ENCODE measurements at regions not wholly inside any gene's neighbourhood (a gene's known extent, or its start where the extent isn't known, plus 50 kb on each side); places are given as distances from the start of the nearest gene placed in this dataset.

DNA sequence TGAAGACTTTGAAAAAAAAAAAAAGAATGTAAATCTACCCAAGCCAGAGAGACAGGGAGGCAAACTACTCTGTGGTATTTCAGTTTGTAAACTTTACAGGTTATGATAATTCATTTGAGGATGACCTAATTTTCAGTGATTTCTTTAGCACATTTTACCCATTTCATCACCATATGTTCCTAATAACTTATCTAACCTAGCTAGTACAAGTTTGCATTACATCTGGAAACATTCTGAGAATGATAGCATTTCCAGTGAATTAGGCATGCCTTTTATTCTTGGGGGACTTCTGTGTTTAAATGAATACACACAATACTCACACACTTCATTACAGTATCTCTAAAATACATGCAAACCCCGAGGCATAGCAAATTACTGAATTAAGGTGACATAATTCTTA is 1055.5 kb downstream of the PCDH18 start:
- Histone ChIP-seq H4K5ac (ENCODE audit: low read depth, low read length) (no peak overlapping the region), H3K27me3 (ENCODE audit: control insufficient read depth, insufficient read depth, low read length) (no peaks in the 10 kb centered on the region), H3K4me1 (ENCODE audit: control insufficient read depth, insufficient read depth, low read length) (no peaks in the 10 kb centered on the region), H3K14ac (replicated peaks; ENCODE audit: low read depth, low read length) (no peak overlapping the region), H3K9me1 (ENCODE audit: insufficient read depth, low read length) (no peaks in the 10 kb centered on the region), H3K18ac (ENCODE audit: low read depth, low read length) (no peak overlapping the region), H2AK9ac (replicated peaks; ENCODE audit: low read depth, low read length, poor library complexity) (no peak overlapping the region), H2AFZ (replicated peaks; ENCODE audit: low read length, poor library complexity) (no peak overlapping the region), H2BK120ac (ENCODE audit: low read depth, low read length) (no peak overlapping the region), H3K79me1 (ENCODE audit: low read depth in 1 of 2, low read length in 2 of 2) (no peaks in the 10 kb centered on the region), H3K4me2 (ENCODE audit: low read depth, low read length) (no peak overlapping the region), H3K56ac (ENCODE audit: extremely low read depth, insufficient read depth, low read length) (no peak overlapping the region), H3K27ac (ENCODE audit: insufficient read depth, low read length) (no peak overlapping the region), H3K23ac (ENCODE audit: low read depth, low read length) (no peak overlapping the region), H2BK15ac (ENCODE audit: low read depth, low read length) (no peak overlapping the region), H2BK5ac (ENCODE audit: low read depth, low read length, poor library complexity, severe bottlenecking) (no peak overlapping the region), H4K8ac (ENCODE audit: low read depth in 2 of 2, low read length in 2 of 2) (no peak overlapping the region), H4K91ac (ENCODE audit: insufficient read depth, low read depth, low read length) (no peak overlapping the region), H2AK5ac (ENCODE audit: low read depth, low read length) (no peak overlapping the region), H3K9ac (ENCODE audit: low read depth, low read length) (no peak overlapping the region), H2BK20ac (ENCODE audit: low read depth, low read length) (no peak overlapping the region), H3K36me3 (ENCODE audit: control insufficient read depth, insufficient read depth, low read length) (no peaks in the 10 kb centered on the region), H4K20me1 (ENCODE audit: insufficient read depth, low read length) (no peaks in the 10 kb centered on the region), H3K4ac (ENCODE audit: low read depth, low read length) (no peak overlapping the region), H3K9me3 (ENCODE audit: control insufficient read depth, insufficient read depth, low read length) (no peaks in the 10 kb centered on the region), H3K4me3 (ENCODE audit: insufficient read depth, low read depth, low read length) (no peak overlapping the region)
- no peak for DNase-seq
- no TSS peak for BruUV-seq (replicated peaks)
- POLR2A ChIA-PET (ENCODE audit: unreplicated experiment) = no interaction called here
- in situ Hi-C loops (cut with MboI; ENCODE audit: low sequenced_read_pairs) (no loop called here), intact Hi-C loops (cut with micrococcal nuclease) (no loop called here), dilution Hi-C loops (cut with HindIII; ENCODE audit: low sequenced_read_pairs, unreplicated experiment) (no loop called here)
- ATAC-seq (ENCODE audit: low read depth) = no peak
- no CpG with 5 or more reads among the region's 1 CpG for whole genome bisulfite sequencing, 2 experiments (ENCODE audit: extremely low coverage in 2 of 2, insufficient read length in 1 of 2)
- TF ChIP-seq RFX5 (IDR thresholded peaks at IDR 0.05; ENCODE audit: low read depth, low read length) = no peak
- no peak for TF ChIP-seq MAZ (IDR thresholded peaks at IDR 0.05; ENCODE audit: borderline replicate concordance, low read depth, low read length)
- TF ChIP-seq BHLHE40 (IDR thresholded peaks at IDR 0.05; ENCODE audit: low read depth, low read length) = no peak
- TF ChIP-seq SMC3 (IDR thresholded peaks at IDR 0.05; ENCODE audit: low read depth, low read length) = no peak
- TF ChIP-seq FOS (IDR thresholded peaks at IDR 0.05; ENCODE audit: low read depth, low read length) = no peak
- TF ChIP-seq RAD21 (IDR thresholded peaks at IDR 0.05; ENCODE audit: low read length) = no peak
- CTCF ChIA-PET = no interaction called here

Data from IMR-90 (cell line).